T-helper 2 cell treated with Interferon-gamma antibody and Interleukin-4, amounts not matched to agents 5 μg/mL and 100 μg/mL, for 36 hours (primary cell): ENCODE measurements at regions not wholly inside any gene's neighbourhood (a gene's known extent, or its start where the extent isn't known, plus 50 kb on each side); places are given as distances from the start of the nearest gene placed in this dataset.

Source experiments
- DNase-seq: peaks from one replicate; pipeline ENCODE4 v3.0.0; 2021; ENCODE audit warnings: low spot score
- H3K27ac Mint-ChIP-seq: one replicate; pipeline ENCODE4 v1.8.0; 2021; ENCODE audit warnings: mild to moderate bottlenecking, mixed read lengths
- H3K27me3 Mint-ChIP-seq: one replicate; pipeline ENCODE4 v1.8.0; 2021; ENCODE audit warnings: low read depth, mixed read lengths
- H3K36me3 Mint-ChIP-seq: one replicate; pipeline ENCODE4 v1.8.0; 2021; ENCODE audit warnings: low read depth, mixed read lengths
- H3K4me1 Mint-ChIP-seq: one replicate; pipeline ENCODE4 v1.8.0; 2021; ENCODE audit warnings: low read depth, mixed read lengths
- H3K4me3 Mint-ChIP-seq: one replicate; pipeline ENCODE4 v1.8.0; 2022; ENCODE audit warnings: mild to moderate bottlenecking, moderate library complexity, mixed read lengths
- H3K9me3 Mint-ChIP-seq: one replicate; pipeline ENCODE4 v1.8.0; 2021; ENCODE audit warnings: mixed read lengths

- Mint-ChIP-seq H3K36me3 (no peaks in the 10 kb centered on the region), H3K27me3 (no peaks in the 10 kb centered on the region), H3K9me3 (no peaks in the 10 kb centered on the region), H3K4me3 (no peak overlapping the region), H3K27ac (no peak overlapping the region), H3K4me1 (no peaks in the 10 kb centered on the region)
- no peak for DNase-seq
These were observed 67.3 kb upstream of the BARX2 start for GRCh38 chr11:129308241-129308865.

GRCh38 chr11:129307162-129307561 is 68.5 kb upstream of the BARX2 start:
- H3K4me1 Mint-ChIP-seq = no peaks in the 10 kb centered on the region
- H3K27ac Mint-ChIP-seq = no peak overlapping the region
- no peak for DNase-seq
- H3K9me3 Mint-ChIP-seq = no peaks in the 10 kb centered on the region
- H3K27me3 Mint-ChIP-seq = no peaks in the 10 kb centered on the region
- no peaks in the 10 kb centered on the region for H3K36me3 Mint-ChIP-seq
- H3K4me3 Mint-ChIP-seq = no peak overlapping the region

- Mint-ChIP-seq H3K4me1 (peaks cover 5% of the 10 kb centered on the region), H3K27me3 (peaks cover 6% of the 10 kb centered on the region), H3K36me3 (no peaks in the 10 kb centered on the region), H3K9me3 (no peaks in the 10 kb centered on the region), H3K27ac (no peak overlapping the region), H3K4me3 (no peak overlapping the region)
- DNase-seq = no peak
These were observed 73.1 kb upstream of the BARX2 start for GRCh38 chr11:129302386-129303101.

GRCh38 chr11:129300099-129300498 is 75.5 kb upstream of the BARX2 start:
- no peak overlapping the region for H3K4me3 Mint-ChIP-seq
- H3K36me3 Mint-ChIP-seq = no peaks in the 10 kb centered on the region
- H3K27me3 Mint-ChIP-seq = peaks cover 6% of the 10 kb centered on the region
- H3K4me1 Mint-ChIP-seq = peaks cover 5% of the 10 kb centered on the region
- no peaks in the 10 kb centered on the region for H3K9me3 Mint-ChIP-seq
- DNase-seq = no peak
- H3K27ac Mint-ChIP-seq = no peak overlapping the region

- Mint-ChIP-seq H3K4me3 (no peak overlapping the region), H3K4me1 (peaks cover 5% of the 10 kb centered on the region), H3K27ac (no peak overlapping the region), H3K36me3 (no peaks in the 10 kb centered on the region), H3K9me3 (no peaks in the 10 kb centered on the region), H3K27me3 (peaks cover 10% of the 10 kb centered on the region)
- DNase-seq = no peak
These were observed 76.7 kb upstream of the BARX2 start for GRCh38 chr11:129298988-129299387.

- Mint-ChIP-seq H3K9me3 (no peaks in the 10 kb centered on the region), H3K27me3 (peaks cover 20% of the 10 kb centered on the region), H3K27ac (no peak overlapping the region), H3K36me3 (no peaks in the 10 kb centered on the region), H3K4me1 (peaks cover 3% of the 10 kb centered on the region), H3K4me3 (no peak overlapping the region)
- no peak for DNase-seq
These were observed 79.9 kb upstream of the BARX2 start for GRCh38 chr11:129295746-129296145.

- no peak for DNase-seq
- Mint-ChIP-seq H3K36me3 (no peaks in the 10 kb centered on the region), H3K27ac (no peak overlapping the region), H3K9me3 (no peaks in the 10 kb centered on the region), H3K4me1 (no peaks in the 10 kb centered on the region), H3K4me3 (no peak overlapping the region), H3K27me3 (peaks cover 33% of the 10 kb centered on the region)
These were observed 82.9 kb upstream of the BARX2 start for GRCh38 chr11:129292771-129293170.

- H3K27me3 Mint-ChIP-seq = peaks cover 33% of the 10 kb centered on the region
- no peaks in the 10 kb centered on the region for H3K4me1 Mint-ChIP-seq
- no peak overlapping the region for H3K4me3 Mint-ChIP-seq
- H3K36me3 Mint-ChIP-seq = no peaks in the 10 kb centered on the region
- DNase-seq = no peak
- no peaks in the 10 kb centered on the region for H3K9me3 Mint-ChIP-seq
- H3K27ac Mint-ChIP-seq = no peak overlapping the region
These were observed 83.6 kb upstream of the BARX2 start for GRCh38 chr11:129292092-129292491.

GRCh38 chr11:129291546-129291945 is 84.1 kb upstream of the BARX2 start:
- no peaks in the 10 kb centered on the region for H3K36me3 Mint-ChIP-seq
- H3K4me1 Mint-ChIP-seq = no peaks in the 10 kb centered on the region
- no peak overlapping the region for H3K4me3 Mint-ChIP-seq
- H3K27ac Mint-ChIP-seq = no peak overlapping the region
- DNase-seq = no peak
- H3K27me3 Mint-ChIP-seq = peaks cover 37% of the 10 kb centered on the region
- no peaks in the 10 kb centered on the region for H3K9me3 Mint-ChIP-seq

- Mint-ChIP-seq H3K9me3 (no peaks in the 10 kb centered on the region), H3K27me3 (peaks cover 37% of the 10 kb centered on the region), H3K4me1 (no peaks in the 10 kb centered on the region), H3K27ac (no peak overlapping the region), H3K4me3 (no peak overlapping the region), H3K36me3 (no peaks in the 10 kb centered on the region)
- DNase-seq = no peak
These were observed 84.7 kb upstream of the BARX2 start for GRCh38 chr11:129290966-129291365.

GRCh38 chr11:129289350-129290040 is 86.2 kb upstream of the BARX2 start:
- peaks cover 39% of the 10 kb centered on the region for H3K27me3 Mint-ChIP-seq
- no peak overlapping the region for H3K27ac Mint-ChIP-seq
- no peak overlapping the region for H3K4me3 Mint-ChIP-seq
- DNase-seq = no peak
- no peaks in the 10 kb centered on the region for H3K36me3 Mint-ChIP-seq
- H3K4me1 Mint-ChIP-seq = no peaks in the 10 kb centered on the region
- H3K9me3 Mint-ChIP-seq = no peaks in the 10 kb centered on the region

GRCh38 chr11:129287920-129288319 is 87.7 kb upstream of the BARX2 start:
- H3K27me3 Mint-ChIP-seq = peaks cover 38% of the 10 kb centered on the region
- H3K27ac Mint-ChIP-seq = no peak overlapping the region
- no peak for DNase-seq
- peaks cover 4% of the 10 kb centered on the region for H3K4me1 Mint-ChIP-seq
- no peak overlapping the region for H3K4me3 Mint-ChIP-seq
- H3K9me3 Mint-ChIP-seq = no peaks in the 10 kb centered on the region
- no peaks in the 10 kb centered on the region for H3K36me3 Mint-ChIP-seq

GRCh38 chr11:129286813-129287212 is 88.8 kb upstream of the BARX2 start:
- Mint-ChIP-seq H3K4me3 (no peak overlapping the region), H3K27ac (no peak overlapping the region), H3K36me3 (no peaks in the 10 kb centered on the region), H3K27me3 (peaks cover 35% of the 10 kb centered on the region), H3K9me3 (no peaks in the 10 kb centered on the region), H3K4me1 (peaks cover 11% of the 10 kb centered on the region)
- no peak for DNase-seq

- Mint-ChIP-seq H3K27me3 (peaks cover 30% of the 10 kb centered on the region), H3K4me3 (no peak overlapping the region), H3K4me1 (peaks cover 16% of the 10 kb centered on the region), H3K9me3 (no peaks in the 10 kb centered on the region), H3K27ac (no peak overlapping the region), H3K36me3 (no peaks in the 10 kb centered on the region)
- DNase-seq = no peak
These were observed 90.3 kb upstream of the BARX2 start for GRCh38 chr11:129285402-129285786.
